ENCODE measurements at regions not wholly inside any gene's neighbourhood (a gene's known extent, or its start where the extent isn't known, plus 50 kb on each side); places are given as distances from the start of the nearest gene placed in this dataset.

DNA sequence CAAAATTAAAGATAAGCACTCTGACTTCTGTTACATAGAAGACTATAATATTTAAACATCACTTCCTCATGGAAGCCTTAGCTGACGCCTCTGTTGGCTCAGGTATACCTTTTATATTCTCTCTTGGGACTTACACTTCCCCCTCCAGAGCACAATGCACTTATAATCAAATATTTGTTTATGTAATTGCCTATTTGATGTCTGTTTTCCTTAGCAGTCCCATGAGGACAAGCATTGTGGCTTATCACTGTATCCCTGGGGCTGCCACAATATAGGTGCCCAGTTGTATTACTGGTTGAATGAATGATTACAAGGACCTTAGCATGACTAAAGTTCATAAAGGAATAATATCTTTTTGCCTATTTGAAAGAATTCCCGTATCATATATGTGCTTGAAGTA is 186.7 kb upstream of the VGLL2 start:
- Mint-ChIP-seq H3K27me3 (ENCODE audit: low read depth) (no peaks in the 10 kb centered on the region), H3K4me3 (no peak overlapping the region), H3K9me3 (peaks cover 7% of the 10 kb centered on the region), H3K36me3 (no peaks in the 10 kb centered on the region), H3K4me1 (peaks cover 19% of the 10 kb centered on the region), H3K27ac (no peak overlapping the region)
- POLR2A ChIA-PET, result no interaction called here
- TF ChIP-seq ZNF317 (CRISPR knock-in tag; IDR thresholded peaks at IDR 0.05; ENCODE audit: borderline replicate concordance, low read depth) (no peak), FOXJ3 (CRISPR knock-in tag; IDR thresholded peaks at IDR 0.05; ENCODE audit: borderline replicate concordance) (no peak), ELF4 (CRISPR knock-in tag; IDR thresholded peaks at IDR 0.05; ENCODE audit: low read depth) (no peak), OVOL2 (CRISPR knock-in tag; IDR thresholded peaks at IDR 0.05; ENCODE audit: borderline replicate concordance) (no peak), TP53 (CRISPR knock-in tag; IDR thresholded peaks at IDR 0.05) (no peak), TEAD1 (CRISPR knock-in tag; IDR thresholded peaks at IDR 0.05) (no peak), GABPB1 (CRISPR knock-in tag; IDR thresholded peaks at IDR 0.05) (no peak)
- TF ChIP-seq, protein P1, sequence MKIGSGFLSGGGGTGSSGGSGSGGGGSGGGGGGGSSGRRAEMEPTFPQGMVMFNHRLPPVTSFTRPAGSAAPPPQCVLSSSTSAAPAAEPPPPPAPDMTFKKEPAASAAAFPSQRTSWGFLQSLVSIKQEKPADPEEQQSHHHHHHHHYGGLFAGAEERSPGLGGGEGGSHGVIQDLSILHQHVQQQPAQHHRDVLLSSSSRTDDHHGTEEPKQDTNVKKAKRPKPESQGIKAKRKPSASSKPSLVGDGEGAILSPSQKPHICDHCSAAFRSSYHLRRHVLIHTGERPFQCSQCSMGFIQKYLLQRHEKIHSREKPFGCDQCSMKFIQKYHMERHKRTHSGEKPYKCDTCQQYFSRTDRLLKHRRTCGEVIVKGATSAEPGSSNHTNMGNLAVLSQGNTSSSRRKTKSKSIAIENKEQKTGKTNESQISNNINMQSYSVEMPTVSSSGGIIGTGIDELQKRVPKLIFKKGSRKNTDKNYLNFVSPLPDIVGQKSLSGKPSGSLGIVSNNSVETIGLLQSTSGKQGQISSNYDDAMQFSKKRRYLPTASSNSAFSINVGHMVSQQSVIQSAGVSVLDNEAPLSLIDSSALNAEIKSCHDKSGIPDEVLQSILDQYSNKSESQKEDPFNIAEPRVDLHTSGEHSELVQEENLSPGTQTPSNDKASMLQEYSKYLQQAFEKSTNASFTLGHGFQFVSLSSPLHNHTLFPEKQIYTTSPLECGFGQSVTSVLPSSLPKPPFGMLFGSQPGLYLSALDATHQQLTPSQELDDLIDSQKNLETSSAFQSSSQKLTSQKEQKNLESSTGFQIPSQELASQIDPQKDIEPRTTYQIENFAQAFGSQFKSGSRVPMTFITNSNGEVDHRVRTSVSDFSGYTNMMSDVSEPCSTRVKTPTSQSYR (CRISPR knock-in tag; IDR thresholded peaks at IDR 0.05), result no peak
- TF ChIP-seq, protein P2, sequence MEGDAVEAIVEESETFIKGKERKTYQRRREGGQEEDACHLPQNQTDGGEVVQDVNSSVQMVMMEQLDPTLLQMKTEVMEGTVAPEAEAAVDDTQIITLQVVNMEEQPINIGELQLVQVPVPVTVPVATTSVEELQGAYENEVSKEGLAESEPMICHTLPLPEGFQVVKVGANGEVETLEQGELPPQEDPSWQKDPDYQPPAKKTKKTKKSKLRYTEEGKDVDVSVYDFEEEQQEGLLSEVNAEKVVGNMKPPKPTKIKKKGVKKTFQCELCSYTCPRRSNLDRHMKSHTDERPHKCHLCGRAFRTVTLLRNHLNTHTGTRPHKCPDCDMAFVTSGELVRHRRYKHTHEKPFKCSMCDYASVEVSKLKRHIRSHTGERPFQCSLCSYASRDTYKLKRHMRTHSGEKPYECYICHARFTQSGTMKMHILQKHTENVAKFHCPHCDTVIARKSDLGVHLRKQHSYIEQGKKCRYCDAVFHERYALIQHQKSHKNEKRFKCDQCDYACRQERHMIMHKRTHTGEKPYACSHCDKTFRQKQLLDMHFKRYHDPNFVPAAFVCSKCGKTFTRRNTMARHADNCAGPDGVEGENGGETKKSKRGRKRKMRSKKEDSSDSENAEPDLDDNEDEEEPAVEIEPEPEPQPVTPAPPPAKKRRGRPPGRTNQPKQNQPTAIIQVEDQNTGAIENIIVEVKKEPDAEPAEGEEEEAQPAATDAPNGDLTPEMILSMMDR (IDR thresholded peaks at IDR 0.05), result no peak
- TF ChIP-seq, protein P3, sequence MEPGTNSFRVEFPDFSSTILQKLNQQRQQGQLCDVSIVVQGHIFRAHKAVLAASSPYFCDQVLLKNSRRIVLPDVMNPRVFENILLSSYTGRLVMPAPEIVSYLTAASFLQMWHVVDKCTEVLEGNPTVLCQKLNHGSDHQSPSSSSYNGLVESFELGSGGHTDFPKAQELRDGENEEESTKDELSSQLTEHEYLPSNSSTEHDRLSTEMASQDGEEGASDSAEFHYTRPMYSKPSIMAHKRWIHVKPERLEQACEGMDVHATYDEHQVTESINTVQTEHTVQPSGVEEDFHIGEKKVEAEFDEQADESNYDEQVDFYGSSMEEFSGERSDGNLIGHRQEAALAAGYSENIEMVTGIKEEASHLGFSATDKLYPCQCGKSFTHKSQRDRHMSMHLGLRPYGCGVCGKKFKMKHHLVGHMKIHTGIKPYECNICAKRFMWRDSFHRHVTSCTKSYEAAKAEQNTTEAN (CRISPR knock-in tag; IDR thresholded peaks at IDR 0.05), result no peak
- TF ChIP-seq, protein P4, sequence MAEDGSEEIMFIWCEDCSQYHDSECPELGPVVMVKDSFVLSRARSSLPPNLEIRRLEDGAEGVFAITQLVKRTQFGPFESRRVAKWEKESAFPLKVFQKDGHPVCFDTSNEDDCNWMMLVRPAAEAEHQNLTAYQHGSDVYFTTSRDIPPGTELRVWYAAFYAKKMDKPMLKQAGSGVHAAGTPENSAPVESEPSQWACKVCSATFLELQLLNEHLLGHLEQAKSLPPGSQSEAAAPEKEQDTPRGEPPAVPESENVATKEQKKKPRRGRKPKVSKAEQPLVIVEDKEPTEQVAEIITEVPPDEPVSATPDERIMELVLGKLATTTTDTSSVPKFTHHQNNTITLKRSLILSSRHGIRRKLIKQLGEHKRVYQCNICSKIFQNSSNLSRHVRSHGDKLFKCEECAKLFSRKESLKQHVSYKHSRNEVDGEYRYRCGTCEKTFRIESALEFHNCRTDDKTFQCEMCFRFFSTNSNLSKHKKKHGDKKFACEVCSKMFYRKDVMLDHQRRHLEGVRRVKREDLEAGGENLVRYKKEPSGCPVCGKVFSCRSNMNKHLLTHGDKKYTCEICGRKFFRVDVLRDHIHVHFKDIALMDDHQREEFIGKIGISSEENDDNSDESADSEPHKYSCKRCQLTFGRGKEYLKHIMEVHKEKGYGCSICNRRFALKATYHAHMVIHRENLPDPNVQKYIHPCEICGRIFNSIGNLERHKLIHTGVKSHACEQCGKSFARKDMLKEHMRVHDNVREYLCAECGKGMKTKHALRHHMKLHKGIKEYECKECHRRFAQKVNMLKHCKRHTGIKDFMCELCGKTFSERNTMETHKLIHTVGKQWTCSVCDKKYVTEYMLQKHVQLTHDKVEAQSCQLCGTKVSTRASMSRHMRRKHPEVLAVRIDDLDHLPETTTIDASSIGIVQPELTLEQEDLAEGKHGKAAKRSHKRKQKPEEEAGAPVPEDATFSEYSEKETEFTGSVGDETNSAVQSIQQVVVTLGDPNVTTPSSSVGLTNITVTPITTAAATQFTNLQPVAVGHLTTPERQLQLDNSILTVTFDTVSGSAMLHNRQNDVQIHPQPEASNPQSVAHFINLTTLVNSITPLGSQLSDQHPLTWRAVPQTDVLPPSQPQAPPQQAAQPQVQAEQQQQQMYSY (CRISPR knock-in tag; IDR thresholded peaks at IDR 0.05), result no peak
- CTCF ChIA-PET, result no interaction called here
- DNase-seq (ENCODE audit: low spot score), result no peak
- ATAC-seq, result no peak

DNA sequence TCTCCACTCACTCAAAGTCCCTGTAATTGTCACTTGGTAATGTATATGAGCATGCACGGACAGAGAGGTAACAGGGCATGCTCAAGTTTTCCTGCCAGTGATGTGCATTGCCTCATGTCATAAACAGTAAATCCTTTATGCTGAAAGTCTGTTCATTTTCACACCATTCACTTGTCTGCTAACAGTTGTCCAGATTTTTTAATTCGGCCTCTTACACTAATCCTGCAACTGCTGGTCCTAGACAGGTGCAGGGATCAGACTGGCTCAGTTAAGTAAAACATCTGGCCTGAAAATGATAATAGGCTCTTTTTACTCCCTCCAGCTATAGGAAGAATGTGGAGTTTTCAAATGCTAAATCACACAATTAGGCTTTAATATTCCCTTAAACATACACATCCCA is 185.4 kb upstream of the VGLL2 start:
- peaks cover 11% of the 10 kb centered on the region for H3K4me1 Mint-ChIP-seq
- H3K27ac Mint-ChIP-seq, result no peak overlapping the region
- TF ChIP-seq GRHL2 (CRISPR knock-in tag; IDR thresholded peaks at IDR 0.05; ENCODE audit: insufficient replicate concordance, severe bottlenecking) (no peak), SMAD4 (CRISPR knock-in tag; IDR thresholded peaks at IDR 0.05) (no peak), NFYB (CRISPR knock-in tag; conservative IDR thresholded peaks at IDR 0.05; ENCODE audit: low read depth) (no peak), SP1 (CRISPR knock-in tag; conservative IDR thresholded peaks at IDR 0.05) (no peak), CBFB (CRISPR knock-in tag; IDR thresholded peaks at IDR 0.05; ENCODE audit: low read depth) (no peak), ZNF263 (CRISPR knock-in tag; IDR thresholded peaks at IDR 0.05; ENCODE audit: low read depth) (no peak), EMX1 (CRISPR knock-in tag; IDR thresholded peaks at IDR 0.05) (no peak), ZNF138 (CRISPR knock-in tag; conservative IDR thresholded peaks at IDR 0.05) (no peak), TCF7 (CRISPR knock-in tag; IDR thresholded peaks at IDR 0.05; ENCODE audit: low read depth) (no peak), MXD4 (CRISPR knock-in tag; IDR thresholded peaks at IDR 0.05; ENCODE audit: borderline replicate concordance) (no peak)
- TF ChIP-seq, protein P5, sequence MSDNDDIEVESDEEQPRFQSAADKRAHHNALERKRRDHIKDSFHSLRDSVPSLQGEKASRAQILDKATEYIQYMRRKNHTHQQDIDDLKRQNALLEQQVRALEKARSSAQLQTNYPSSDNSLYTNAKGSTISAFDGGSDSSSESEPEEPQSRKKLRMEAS (CRISPR knock-in tag; IDR thresholded peaks at IDR 0.05), result no peak
- TF ChIP-seq, protein P6, sequence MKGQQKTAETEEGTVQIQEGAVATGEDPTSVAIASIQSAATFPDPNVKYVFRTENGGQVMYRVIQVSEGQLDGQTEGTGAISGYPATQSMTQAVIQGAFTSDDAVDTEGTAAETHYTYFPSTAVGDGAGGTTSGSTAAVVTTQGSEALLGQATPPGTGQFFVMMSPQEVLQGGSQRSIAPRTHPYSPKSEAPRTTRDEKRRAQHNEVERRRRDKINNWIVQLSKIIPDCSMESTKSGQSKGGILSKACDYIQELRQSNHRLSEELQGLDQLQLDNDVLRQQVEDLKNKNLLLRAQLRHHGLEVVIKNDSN (CRISPR knock-in tag; IDR thresholded peaks at IDR 0.05), result no peak
- H3K4me3 Mint-ChIP-seq, result no peak overlapping the region
- no peaks in the 10 kb centered on the region for H3K36me3 Mint-ChIP-seq
- no peak for ATAC-seq
- DNase-seq (ENCODE audit: low spot score), result no peak
- H3K9me3 Mint-ChIP-seq, result peaks cover 7% of the 10 kb centered on the region
- CTCF ChIA-PET, result no interaction called here
- no peaks in the 10 kb centered on the region for H3K27me3 Mint-ChIP-seq (ENCODE audit: low read depth)
- POLR2A ChIA-PET, result no interaction called here
